Smooth muscle cell (in vitro differentiated cells): ENCODE measurements at regions not wholly inside any gene's neighbourhood (a gene's known extent, or its start where the extent isn't known, plus 50 kb on each side); places are given as distances from the start of the nearest gene placed in this dataset.

Experiments
- DNase-seq: peaks from one replicate; lab custom pipeline; 2025; ENCODE audit not compliant: unreplicated experiment; lab: John Stamatoyannopoulos, UW
- H2AFZ ChIP-seq: fragments of 200-600 bp; sonication (generic); 2 replicates; pipeline ENCODE4 v1.6.0; 2016; ENCODE audit warnings: antibody characterized with exemption, low read depth, mild to moderate bottlenecking
- H3F3A ChIP-seq: fragments of 200-600 bp; sonication (generic); 2 replicates; pipeline ENCODE4 v1.6.0; 2017; ENCODE audit warnings: antibody characterized with exemption, low read depth
- H3K27ac ChIP-seq: fragments of 200-600 bp; sonication (generic); 2 replicates; pipeline ENCODE4 v1.5.1; 2016; ENCODE audit warnings: low read depth, mild to moderate bottlenecking
- H3K27me3 ChIP-seq: fragments of 200-600 bp; sonication (generic); 2 replicates; pipeline ENCODE4 v1.6.1; 2016; ENCODE audit warnings: low read depth, mild to moderate bottlenecking
- H3K36me3 ChIP-seq: fragments of 200-600 bp; sonication (generic); 2 replicates; pipeline ENCODE4 v1.5.1; 2016; ENCODE audit warnings: low read depth
- H3K4me1 ChIP-seq: fragments of 200-600 bp; sonication (generic); 2 replicates; pipeline ENCODE4 v1.5.1; 2016; ENCODE audit warnings: low read depth
- H3K4me2 ChIP-seq: fragments of 200-600 bp; sonication (generic); 2 replicates; pipeline ENCODE4 v1.6.0; 2016; ENCODE audit warnings: mild to moderate bottlenecking
- H3K4me3 ChIP-seq: fragments of 200-600 bp; sonication (generic); 2 replicates; pipeline ENCODE4 v1.5.1; 2016; ENCODE audit warnings: mild to moderate bottlenecking
- H3K79me2 ChIP-seq: fragments of 200-600 bp; sonication (generic); 2 replicates; pipeline ENCODE4 v1.6.0; 2016; ENCODE audit warnings: low read depth, mild to moderate bottlenecking
- H3K9ac ChIP-seq: fragments of 200-600 bp; sonication (generic); 2 replicates; pipeline ENCODE4 v1.6.0; 2016; ENCODE audit warnings: low read depth
- H3K9me3 ChIP-seq: fragments of 200-600 bp; sonication (generic); replicated peaks from 2 replicates; pipeline ENCODE4 v1.5.1; 2016; ENCODE audit warnings: low read depth
- H4K20me1 ChIP-seq: fragments of 200-600 bp; sonication (generic); 2 replicates; pipeline ENCODE4 v1.6.0; 2016; ENCODE audit warnings: low read depth
- WGBS: methylation state at CpG from one replicate; pipeline ENCODE4 v1.1.7; 2016; ENCODE audit warnings: low lambda C conversion rate; 5-methylcytosine and 5-hydroxymethylcytosine counted together
- TF ChIP-seq, protein P1 (sequence below): fragments of 200-600 bp; sonication (generic); IDR thresholded peaks from 2 replicates; pipeline ENCODE4 v1.5.1; 2017; ENCODE audit warnings: borderline replicate concordance, mild to moderate bottlenecking, antibody characterized with exemption; ENCODE audit not compliant: insufficient read depth, poor library complexity, severe bottlenecking

DNA sequence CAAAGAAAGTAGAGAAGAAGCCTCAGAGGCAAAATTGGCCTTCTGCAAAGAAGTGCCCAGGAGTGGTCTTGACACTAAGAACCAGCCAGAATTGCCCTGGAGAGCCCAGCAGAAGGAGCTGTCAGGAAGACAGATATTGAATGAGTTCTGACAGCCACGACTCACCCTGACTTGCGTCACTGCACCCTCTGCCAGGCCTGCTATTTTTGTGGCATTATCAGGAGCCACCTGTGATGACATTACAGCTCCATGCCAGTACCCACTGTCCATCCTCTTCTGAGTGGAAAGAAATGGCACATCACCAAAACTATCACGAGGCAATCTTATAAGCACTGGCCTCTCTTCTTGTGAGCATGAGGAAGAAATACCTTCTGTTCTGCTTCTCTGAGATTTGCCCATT is 67.7 kb downstream of the SMIM20 start:
- H4K20me1 ChIP-seq: no peaks in the 10 kb centered on the region
- no peak overlapping the region for H3K9ac ChIP-seq
- H3K79me2 ChIP-seq: no peaks in the 10 kb centered on the region
- DNase-seq: no peak
- H3K27ac ChIP-seq: no peak overlapping the region
- H3K4me3 ChIP-seq: no peak overlapping the region
- no peak overlapping the region for H3K4me2 ChIP-seq
- no peak overlapping the region for H2AFZ ChIP-seq
- no peaks in the 10 kb centered on the region for H3K9me3 ChIP-seq
- peaks cover 3% of the 10 kb centered on the region for H3K4me1 ChIP-seq
- H3K27me3 ChIP-seq: no peaks in the 10 kb centered on the region
- H3K36me3 ChIP-seq: no peaks in the 10 kb centered on the region
- 87% methylated on average over 3 of the region's 3 CpGs for WGBS
- H3F3A ChIP-seq: no peaks in the 10 kb centered on the region
- TF ChIP-seq, protein P1, sequence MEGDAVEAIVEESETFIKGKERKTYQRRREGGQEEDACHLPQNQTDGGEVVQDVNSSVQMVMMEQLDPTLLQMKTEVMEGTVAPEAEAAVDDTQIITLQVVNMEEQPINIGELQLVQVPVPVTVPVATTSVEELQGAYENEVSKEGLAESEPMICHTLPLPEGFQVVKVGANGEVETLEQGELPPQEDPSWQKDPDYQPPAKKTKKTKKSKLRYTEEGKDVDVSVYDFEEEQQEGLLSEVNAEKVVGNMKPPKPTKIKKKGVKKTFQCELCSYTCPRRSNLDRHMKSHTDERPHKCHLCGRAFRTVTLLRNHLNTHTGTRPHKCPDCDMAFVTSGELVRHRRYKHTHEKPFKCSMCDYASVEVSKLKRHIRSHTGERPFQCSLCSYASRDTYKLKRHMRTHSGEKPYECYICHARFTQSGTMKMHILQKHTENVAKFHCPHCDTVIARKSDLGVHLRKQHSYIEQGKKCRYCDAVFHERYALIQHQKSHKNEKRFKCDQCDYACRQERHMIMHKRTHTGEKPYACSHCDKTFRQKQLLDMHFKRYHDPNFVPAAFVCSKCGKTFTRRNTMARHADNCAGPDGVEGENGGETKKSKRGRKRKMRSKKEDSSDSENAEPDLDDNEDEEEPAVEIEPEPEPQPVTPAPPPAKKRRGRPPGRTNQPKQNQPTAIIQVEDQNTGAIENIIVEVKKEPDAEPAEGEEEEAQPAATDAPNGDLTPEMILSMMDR: no peak

DNA sequence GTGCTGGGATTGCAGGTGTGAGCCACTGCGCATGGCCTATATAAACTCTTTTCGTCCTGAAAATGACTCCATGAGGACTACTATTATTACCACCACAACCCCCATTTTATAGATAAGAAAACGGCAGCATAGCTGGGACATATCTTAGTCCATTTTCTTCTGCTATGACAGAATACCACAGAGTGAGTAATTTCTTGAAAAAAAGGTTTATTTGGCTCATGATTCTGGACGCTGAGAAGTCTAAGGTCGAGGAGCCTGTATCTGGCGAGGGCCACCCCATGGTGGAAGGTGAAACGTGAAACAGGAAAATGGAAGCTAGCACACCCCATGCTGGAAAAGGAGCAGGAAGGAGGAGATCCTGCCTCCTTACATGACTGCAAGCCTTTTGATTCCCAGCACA is 68.9 kb downstream of the SMIM20 start:
- DNase-seq: no peak
- H3K9me3 ChIP-seq: no peaks in the 10 kb centered on the region
- TF ChIP-seq, protein P1: no peak

DNA sequence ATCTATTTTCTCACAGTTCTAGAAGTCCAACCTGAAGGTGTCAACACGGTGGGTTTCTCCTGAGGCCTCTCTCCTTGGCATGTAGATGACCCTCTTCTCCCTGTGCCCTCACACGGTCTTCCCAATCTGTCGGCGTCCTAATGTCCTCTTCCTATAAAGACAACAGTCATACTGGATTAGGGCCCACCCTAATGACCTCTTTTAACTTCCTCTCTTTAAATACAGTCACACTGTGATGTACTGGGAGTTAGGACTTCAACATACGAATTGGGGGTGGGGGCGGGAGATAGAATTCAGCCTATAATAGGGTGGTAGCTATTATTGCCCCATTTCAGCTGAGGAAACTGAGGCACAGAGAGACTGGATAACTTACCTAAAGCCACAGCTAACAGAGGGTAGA is 70.2 kb downstream of the SMIM20 start:
- Histone ChIP-seq H3F3A (no peaks in the 10 kb centered on the region), H3K36me3 (no peaks in the 10 kb centered on the region), H2AFZ (no peak overlapping the region), H3K9me3 (no peaks in the 10 kb centered on the region), H3K4me2 (no peak overlapping the region), H3K79me2 (no peaks in the 10 kb centered on the region), H3K4me1 (no peaks in the 10 kb centered on the region), H3K9ac (no peak overlapping the region), H3K4me3 (no peak overlapping the region), H3K27ac (no peak overlapping the region), H3K27me3 (no peaks in the 10 kb centered on the region), H4K20me1 (no peaks in the 10 kb centered on the region)
- 90% methylated on average over 6 of the region's 6 CpGs for WGBS
- DNase-seq: no peak
- TF ChIP-seq, protein P1: no peak

More for the DNA sequence above, 68.9 kb downstream of the SMIM20 start:
- no peaks in the 10 kb centered on the region for H3K36me3 ChIP-seq
- no peak overlapping the region for H3K4me3 ChIP-seq
- no peaks in the 10 kb centered on the region for H3F3A ChIP-seq
- H3K4me1 ChIP-seq: peaks cover 3% of the 10 kb centered on the region
- H3K9ac ChIP-seq: no peak overlapping the region
- H3K79me2 ChIP-seq: no peaks in the 10 kb centered on the region
- no peak overlapping the region for H2AFZ ChIP-seq
- H3K4me2 ChIP-seq: no peak overlapping the region
- no peaks in the 10 kb centered on the region for H4K20me1 ChIP-seq
- no peak overlapping the region for H3K27ac ChIP-seq
- WGBS: 80% methylated on average over 7 of the region's 7 CpGs
- no peaks in the 10 kb centered on the region for H3K27me3 ChIP-seq

DNA sequence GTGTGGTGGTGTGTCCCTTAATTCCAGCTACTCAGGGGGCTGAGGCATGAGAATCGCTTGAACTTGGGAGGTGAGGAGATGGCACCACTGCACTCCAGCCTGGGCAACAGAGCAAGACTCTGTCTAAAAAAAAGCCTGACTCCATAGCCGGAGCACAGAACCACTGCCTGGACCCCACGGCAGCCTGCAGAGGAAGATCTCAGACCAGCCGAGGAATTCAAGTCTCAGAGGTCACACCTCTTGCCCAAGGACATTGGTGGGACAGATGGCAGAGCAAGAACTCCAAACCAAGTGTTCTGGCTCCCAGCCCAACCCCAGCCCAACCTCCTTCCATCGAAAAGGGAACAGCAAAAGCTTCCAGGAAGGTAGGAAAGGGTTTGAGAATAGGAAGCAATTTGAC is 70.8 kb downstream of the SMIM20 start:
- Histone ChIP-seq H3K9me3 (no peaks in the 10 kb centered on the region), H3K79me2 (no peaks in the 10 kb centered on the region), H3K4me1 (no peaks in the 10 kb centered on the region), H3K27me3 (no peaks in the 10 kb centered on the region), H3K4me3 (no peak overlapping the region), H2AFZ (no peak overlapping the region), H3K9ac (no peak overlapping the region), H3K36me3 (no peaks in the 10 kb centered on the region), H3F3A (no peaks in the 10 kb centered on the region), H3K4me2 (no peak overlapping the region), H4K20me1 (no peaks in the 10 kb centered on the region), H3K27ac (no peak overlapping the region)
- TF ChIP-seq, protein P1: no peak
- no peak for DNase-seq
- WGBS: 93% methylated on average over 5 of the region's 5 CpGs
